ENCODE measurements at regions not wholly inside any gene's neighbourhood (a gene's known extent, or its start where the extent isn't known, plus 50 kb on each side); places are given as distances from the start of the nearest gene placed in this dataset.

DNA sequence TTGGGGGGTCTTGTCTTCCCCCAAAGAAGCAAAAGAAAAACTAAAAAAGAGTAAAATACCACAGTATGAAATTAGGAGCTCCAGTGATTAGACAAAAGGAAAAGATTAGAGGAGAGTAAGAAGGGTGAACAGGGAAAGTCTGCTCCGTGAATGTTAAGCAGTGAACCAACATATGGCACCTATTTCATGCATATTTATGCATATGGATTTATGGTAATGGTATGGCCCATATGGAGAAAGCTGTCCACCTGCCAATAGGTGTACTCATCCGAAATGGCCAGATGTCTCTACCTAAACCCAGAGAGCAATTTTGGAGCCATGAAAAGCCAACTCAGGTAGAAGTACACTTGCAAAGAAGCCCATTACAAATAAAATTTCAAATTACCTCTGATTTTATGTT is 404.0 kb upstream of the RAB6C start:
- TF ChIP-seq, protein P1, sequence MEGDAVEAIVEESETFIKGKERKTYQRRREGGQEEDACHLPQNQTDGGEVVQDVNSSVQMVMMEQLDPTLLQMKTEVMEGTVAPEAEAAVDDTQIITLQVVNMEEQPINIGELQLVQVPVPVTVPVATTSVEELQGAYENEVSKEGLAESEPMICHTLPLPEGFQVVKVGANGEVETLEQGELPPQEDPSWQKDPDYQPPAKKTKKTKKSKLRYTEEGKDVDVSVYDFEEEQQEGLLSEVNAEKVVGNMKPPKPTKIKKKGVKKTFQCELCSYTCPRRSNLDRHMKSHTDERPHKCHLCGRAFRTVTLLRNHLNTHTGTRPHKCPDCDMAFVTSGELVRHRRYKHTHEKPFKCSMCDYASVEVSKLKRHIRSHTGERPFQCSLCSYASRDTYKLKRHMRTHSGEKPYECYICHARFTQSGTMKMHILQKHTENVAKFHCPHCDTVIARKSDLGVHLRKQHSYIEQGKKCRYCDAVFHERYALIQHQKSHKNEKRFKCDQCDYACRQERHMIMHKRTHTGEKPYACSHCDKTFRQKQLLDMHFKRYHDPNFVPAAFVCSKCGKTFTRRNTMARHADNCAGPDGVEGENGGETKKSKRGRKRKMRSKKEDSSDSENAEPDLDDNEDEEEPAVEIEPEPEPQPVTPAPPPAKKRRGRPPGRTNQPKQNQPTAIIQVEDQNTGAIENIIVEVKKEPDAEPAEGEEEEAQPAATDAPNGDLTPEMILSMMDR (IDR thresholded peaks at IDR 0.05; ENCODE audit: low read depth, low read length, poor library complexity, severe bottlenecking): no peak
- TF ChIP-seq EZH2phosphoT487 (IDR thresholded peaks at IDR 0.05; ENCODE audit: borderline replicate concordance, low read length): no peak

Measured in DOHH2 (cell line).